ENCODE measurements at regions not wholly inside any gene's neighbourhood (a gene's known extent, or its start where the extent isn't known, plus 50 kb on each side); places are given as distances from the start of the nearest gene placed in this dataset.

DNA sequence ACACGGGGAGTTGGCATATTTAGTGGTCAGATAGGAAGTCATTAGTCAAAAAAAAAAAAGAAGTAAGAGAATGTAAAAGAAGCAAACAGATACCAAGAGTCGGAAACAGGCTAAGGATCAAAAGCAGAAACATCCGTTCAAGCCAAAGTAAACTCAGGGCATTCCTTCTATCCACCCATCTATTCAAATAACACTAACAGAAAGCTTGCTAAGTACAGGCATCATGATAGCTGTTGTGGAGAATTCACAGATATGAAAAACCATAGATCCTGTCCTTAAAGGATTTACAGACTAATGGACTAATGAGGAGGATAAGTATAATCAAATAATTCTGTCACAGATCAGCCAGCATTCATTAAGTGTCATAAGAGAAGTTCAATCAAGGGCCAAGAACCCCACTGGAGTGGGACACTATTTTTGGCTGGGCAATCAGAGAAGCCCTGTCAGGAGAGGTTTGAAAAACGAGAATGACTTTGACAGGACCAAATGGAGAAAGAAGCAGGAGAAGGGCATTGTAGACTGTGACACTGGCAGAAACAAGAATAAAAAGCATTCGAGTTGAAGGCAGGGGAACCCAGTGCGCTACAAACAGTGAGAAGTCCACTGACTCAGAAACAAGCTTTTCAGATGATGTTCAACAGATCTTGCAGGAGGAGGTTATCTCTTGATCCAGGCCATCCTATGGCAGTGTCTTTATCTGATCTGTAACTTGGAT is 154.2 kb upstream of the TSLP start:
- ChIA-PET CTCF (no interaction called here), POLR2A (no interaction called here)
- no peaks in the 10 kb centered on the region for H3K27me3 ChIP-seq (ENCODE audit: control insufficient read depth in 1 of 2, insufficient read depth in 2 of 2, low read length in 2 of 2)
- DNase-seq (no peak), ATAC-seq (ENCODE audit: poor library complexity) (no peak)
- H3K4me3 ChIP-seq (ENCODE audit: low read length) = no peak overlapping the region
- intact Hi-C loops (cut with DNase I, micrococcal nuclease) = no loop called here
- Mint-ChIP-seq H3K9me3 (no peaks in the 10 kb centered on the region), H3K27me3 (peaks cover 24% of the 10 kb centered on the region), H3K4me1 (ENCODE audit: low read depth) (no peaks in the 10 kb centered on the region), H3K27ac (no peak overlapping the region), H3K4me3 (no peak overlapping the region), H3K36me3 (ENCODE audit: low read depth) (no peaks in the 10 kb centered on the region)
- H3K36me3 ChIP-seq (ENCODE audit: insufficient read depth, low read length) = no peaks in the 10 kb centered on the region
- no peaks in the 10 kb centered on the region for H3K9me3 ChIP-seq (ENCODE audit: control insufficient read depth in 1 of 2, insufficient read depth in 1 of 2, low read length in 2 of 2)
- H3K27ac ChIP-seq (ENCODE audit: low read depth in 1 of 2, low read length in 2 of 2) = no peak overlapping the region
- TF ChIP-seq, protein P1, sequence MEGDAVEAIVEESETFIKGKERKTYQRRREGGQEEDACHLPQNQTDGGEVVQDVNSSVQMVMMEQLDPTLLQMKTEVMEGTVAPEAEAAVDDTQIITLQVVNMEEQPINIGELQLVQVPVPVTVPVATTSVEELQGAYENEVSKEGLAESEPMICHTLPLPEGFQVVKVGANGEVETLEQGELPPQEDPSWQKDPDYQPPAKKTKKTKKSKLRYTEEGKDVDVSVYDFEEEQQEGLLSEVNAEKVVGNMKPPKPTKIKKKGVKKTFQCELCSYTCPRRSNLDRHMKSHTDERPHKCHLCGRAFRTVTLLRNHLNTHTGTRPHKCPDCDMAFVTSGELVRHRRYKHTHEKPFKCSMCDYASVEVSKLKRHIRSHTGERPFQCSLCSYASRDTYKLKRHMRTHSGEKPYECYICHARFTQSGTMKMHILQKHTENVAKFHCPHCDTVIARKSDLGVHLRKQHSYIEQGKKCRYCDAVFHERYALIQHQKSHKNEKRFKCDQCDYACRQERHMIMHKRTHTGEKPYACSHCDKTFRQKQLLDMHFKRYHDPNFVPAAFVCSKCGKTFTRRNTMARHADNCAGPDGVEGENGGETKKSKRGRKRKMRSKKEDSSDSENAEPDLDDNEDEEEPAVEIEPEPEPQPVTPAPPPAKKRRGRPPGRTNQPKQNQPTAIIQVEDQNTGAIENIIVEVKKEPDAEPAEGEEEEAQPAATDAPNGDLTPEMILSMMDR (IDR thresholded peaks at IDR 0.05) = no peak
- no peaks in the 10 kb centered on the region for H3K4me1 ChIP-seq (ENCODE audit: insufficient read depth, low read length)

DNA sequence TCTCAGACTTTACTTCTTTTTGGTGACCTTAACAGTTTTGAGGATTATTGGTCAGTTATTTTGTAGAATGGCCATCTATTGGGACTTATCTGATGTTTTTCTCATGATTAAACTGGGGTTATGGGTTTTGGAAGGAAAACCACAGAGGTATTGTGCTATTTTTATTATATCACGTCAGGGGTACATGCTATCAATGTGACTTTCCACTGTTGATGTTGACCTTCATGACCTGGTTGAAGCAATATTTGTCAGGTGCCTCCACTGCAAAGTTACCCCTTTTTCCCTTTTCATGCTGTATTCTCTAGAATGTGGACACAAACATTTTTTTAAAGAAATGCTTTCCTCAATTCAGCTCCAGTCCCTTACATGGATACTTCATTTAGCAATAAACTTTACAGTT is 152.8 kb upstream of the TSLP start:
- ATAC-seq (ENCODE audit: poor library complexity) = no peak
- TF ChIP-seq, protein P1 (IDR thresholded peaks at IDR 0.05) = no peak
- ChIA-PET POLR2A (no interaction called here), CTCF (no interaction called here)
- H3K27ac Mint-ChIP-seq = no peak overlapping the region
- no peak for DNase-seq
- intact Hi-C loops (cut with DNase I, micrococcal nuclease) = no loop called here
- no peak overlapping the region for H3K4me3 Mint-ChIP-seq
- H3K36me3 Mint-ChIP-seq (ENCODE audit: low read depth) = no peaks in the 10 kb centered on the region
- peaks cover 32% of the 10 kb centered on the region for H3K27me3 Mint-ChIP-seq
- no peak overlapping the region for H3K27ac ChIP-seq (ENCODE audit: low read depth in 1 of 2, low read length in 2 of 2)
- no peaks in the 10 kb centered on the region for H3K36me3 ChIP-seq (ENCODE audit: insufficient read depth, low read length)
- H3K27me3 ChIP-seq (ENCODE audit: control insufficient read depth in 1 of 2, insufficient read depth in 2 of 2, low read length in 2 of 2) = peaks cover 0 to 2% of the 10 kb centered on the region in 2 experiments
- no peaks in the 10 kb centered on the region for H3K4me1 Mint-ChIP-seq (ENCODE audit: low read depth)
- H3K9me3 ChIP-seq (ENCODE audit: control insufficient read depth in 1 of 2, insufficient read depth in 1 of 2, low read length in 2 of 2) = no peaks in the 10 kb centered on the region
- H3K9me3 Mint-ChIP-seq = no peaks in the 10 kb centered on the region
- no peak overlapping the region for H3K4me3 ChIP-seq (ENCODE audit: low read length)
- H3K4me1 ChIP-seq (ENCODE audit: insufficient read depth, low read length) = no peaks in the 10 kb centered on the region

DNA sequence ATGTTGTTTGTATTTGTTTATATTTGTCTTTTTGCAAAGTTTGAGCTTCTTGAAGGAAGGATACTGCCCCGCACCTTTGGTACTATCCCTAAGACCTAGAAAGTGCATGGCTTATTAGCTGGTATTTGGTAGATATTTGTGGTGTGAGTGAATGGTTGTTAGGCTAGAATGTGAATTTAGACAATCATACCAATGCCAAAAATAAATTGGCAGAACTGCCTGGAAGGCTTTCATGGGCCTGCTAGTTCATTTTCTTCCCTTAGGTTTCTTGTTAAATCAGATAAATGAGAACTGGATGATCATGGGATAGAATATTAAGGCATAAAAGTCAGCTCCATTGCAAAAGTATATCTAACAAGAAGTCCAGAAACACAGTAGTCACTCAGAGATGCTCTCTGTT is 147.5 kb upstream of the TSLP start:
- TF ChIP-seq, protein P1 (IDR thresholded peaks at IDR 0.05) = no peak
- intact Hi-C loops (cut with DNase I, micrococcal nuclease) = no loop called here
- DNase-seq (no peak), ATAC-seq (ENCODE audit: poor library complexity) (no peak)
- Mint-ChIP-seq H3K4me3 (no peak overlapping the region), H3K4me1 (ENCODE audit: low read depth) (no peaks in the 10 kb centered on the region), H3K36me3 (ENCODE audit: low read depth) (no peaks in the 10 kb centered on the region), H3K9me3 (no peaks in the 10 kb centered on the region), H3K27ac (no peak overlapping the region), H3K27me3 (peaks cover 18% of the 10 kb centered on the region)
- Histone ChIP-seq H3K4me1 (ENCODE audit: insufficient read depth, low read length) (no peaks in the 10 kb centered on the region), H3K27me3 (ENCODE audit: control insufficient read depth in 1 of 2, insufficient read depth in 2 of 2, low read length in 2 of 2) (peaks cover 0 to 9% of the 10 kb centered on the region in 2 experiments), H3K9me3 (ENCODE audit: control insufficient read depth in 1 of 2, insufficient read depth in 1 of 2, low read length in 2 of 2) (no peaks in the 10 kb centered on the region), H3K36me3 (ENCODE audit: insufficient read depth, low read length) (no peaks in the 10 kb centered on the region), H3K27ac (ENCODE audit: low read depth in 1 of 2, low read length in 2 of 2) (no peak overlapping the region), H3K4me3 (ENCODE audit: low read length) (no peak overlapping the region)
- ChIA-PET CTCF (no interaction called here), POLR2A (no interaction called here)

Data from CD4-positive, alpha-beta T cell (primary cell).